Panc1 (cell line): ENCODE measurements at regions not wholly inside any gene's neighbourhood (a gene's known extent, or its start where the extent isn't known, plus 50 kb on each side); places are given as distances from the start of the nearest gene placed in this dataset.

ENCODE experiments used
- POLR2AphosphoS5 ChIP-seq: IDR thresholded peaks from 2 replicates; pipeline ENCODE4 v1.6.1; 2012; ENCODE audit warnings: mild to moderate bottlenecking, low read depth, low read length, moderate library complexity
- TF ChIP-seq, protein P1 (sequence below): fragments of 450-650 bp; IDR thresholded peaks from 2 replicates; pipeline ENCODE4 v1.5.1; 2017; ENCODE audit warnings: mild to moderate bottlenecking

GRCh38 chr6:170153436-170154319, 137.2 kb downstream of the DLL1 start:
- TF ChIP-seq, protein P1, sequence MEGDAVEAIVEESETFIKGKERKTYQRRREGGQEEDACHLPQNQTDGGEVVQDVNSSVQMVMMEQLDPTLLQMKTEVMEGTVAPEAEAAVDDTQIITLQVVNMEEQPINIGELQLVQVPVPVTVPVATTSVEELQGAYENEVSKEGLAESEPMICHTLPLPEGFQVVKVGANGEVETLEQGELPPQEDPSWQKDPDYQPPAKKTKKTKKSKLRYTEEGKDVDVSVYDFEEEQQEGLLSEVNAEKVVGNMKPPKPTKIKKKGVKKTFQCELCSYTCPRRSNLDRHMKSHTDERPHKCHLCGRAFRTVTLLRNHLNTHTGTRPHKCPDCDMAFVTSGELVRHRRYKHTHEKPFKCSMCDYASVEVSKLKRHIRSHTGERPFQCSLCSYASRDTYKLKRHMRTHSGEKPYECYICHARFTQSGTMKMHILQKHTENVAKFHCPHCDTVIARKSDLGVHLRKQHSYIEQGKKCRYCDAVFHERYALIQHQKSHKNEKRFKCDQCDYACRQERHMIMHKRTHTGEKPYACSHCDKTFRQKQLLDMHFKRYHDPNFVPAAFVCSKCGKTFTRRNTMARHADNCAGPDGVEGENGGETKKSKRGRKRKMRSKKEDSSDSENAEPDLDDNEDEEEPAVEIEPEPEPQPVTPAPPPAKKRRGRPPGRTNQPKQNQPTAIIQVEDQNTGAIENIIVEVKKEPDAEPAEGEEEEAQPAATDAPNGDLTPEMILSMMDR = no peak
- no peak for TF ChIP-seq POLR2AphosphoS5
